Cardiac septum (tissue), 1 donor: ENCODE measurements at regions not wholly inside any gene's neighbourhood (a gene's known extent, or its start where the extent isn't known, plus 50 kb on each side); places are given as distances from the start of the nearest gene placed in this dataset.

ENCODE experiments used
- DNase-seq: peaks from one replicate; pipeline ENCODE4 v3.0.0-alpha.2; 2020; ENCODE audit warnings: low spot score
- intact Hi-C: fragments of 100-400 bp; cut with DNase I; formaldehyde crosslinking; loops from one replicate; pipeline ENCODE4 v1.14.0; 2022
- donor health status: DM: no; HTN: no; CAD: no.

DNA sequence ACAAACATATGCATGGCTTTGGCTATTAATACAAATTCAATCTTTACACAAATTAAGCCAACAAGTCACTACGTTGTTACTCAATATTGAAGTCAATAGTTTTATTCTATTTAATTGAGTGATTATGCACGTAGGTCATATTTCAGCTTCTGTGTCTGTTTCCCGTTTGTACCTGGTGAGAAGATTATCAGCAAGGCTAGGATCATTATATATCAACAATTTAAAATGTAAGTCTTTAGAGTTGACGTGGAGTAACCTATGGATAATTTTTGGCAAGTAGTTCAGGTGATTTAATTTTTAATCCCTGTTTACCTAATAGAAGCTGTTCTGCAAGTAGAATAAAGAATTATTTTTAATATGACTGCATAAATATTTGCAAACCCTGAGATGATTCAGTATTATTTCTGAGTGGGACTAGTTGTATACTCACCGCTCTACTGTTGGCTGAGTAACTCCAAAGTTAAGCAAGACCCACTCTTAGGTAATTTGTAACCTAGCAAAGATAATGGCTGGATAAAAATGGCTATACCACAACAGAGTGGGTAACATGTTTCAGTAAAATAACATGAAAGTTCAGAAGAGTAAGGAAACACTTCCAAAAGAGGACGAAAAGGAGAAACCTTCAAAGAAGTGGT, 161.0 kb downstream of the HGF start:
- intact Hi-C loops = no loop called here
- DNase-seq = no peak

DNA sequence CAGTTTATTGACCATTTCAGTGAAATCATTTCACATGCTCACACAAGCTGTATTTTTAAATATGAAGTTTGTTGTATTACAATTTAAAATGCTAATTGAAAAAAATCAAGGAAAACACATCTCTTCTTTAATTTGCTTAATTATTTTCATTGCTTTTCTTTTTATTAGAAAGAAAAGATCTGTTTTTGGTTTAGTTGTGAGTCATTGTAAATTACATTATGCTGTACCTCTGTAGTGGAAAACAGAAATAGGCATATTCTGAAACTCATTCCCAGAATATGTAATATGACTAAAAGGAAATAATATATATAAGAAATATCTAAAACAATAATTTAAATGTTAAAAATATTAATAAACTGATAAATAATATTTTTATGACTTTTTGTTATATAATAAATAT, 161.9 kb downstream of the HGF start:
- intact Hi-C loops = no loop called here
- no peak for DNase-seq

- intact Hi-C loops = no loop called here
- DNase-seq = no peak
Measured at GRCh38 chr7:81606078-81606863, 163.6 kb downstream of the HGF start.

DNA sequence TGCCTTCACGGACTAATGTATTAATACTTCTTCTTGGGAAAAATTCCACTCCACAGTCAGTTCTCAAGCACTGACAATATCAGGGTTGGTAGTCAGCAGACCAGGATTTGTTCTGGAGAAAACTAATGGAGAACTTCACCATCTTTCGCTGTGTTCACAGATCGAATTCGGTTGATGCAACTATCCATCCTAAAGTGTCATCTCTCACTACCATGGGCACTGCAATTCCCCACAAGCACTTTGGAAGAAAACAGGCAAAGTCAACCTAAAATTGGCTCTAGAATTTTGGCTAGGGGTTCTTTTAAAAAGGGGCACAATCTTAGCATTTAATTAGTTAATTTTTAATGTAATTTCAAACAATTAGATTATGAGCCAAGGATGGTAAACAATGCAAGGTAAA, 164.4 kb downstream of the HGF start:
- no peak for DNase-seq
- intact Hi-C loops = no loop called here

- intact Hi-C loops = no loop called here
- no peak for DNase-seq
Measured at GRCh38 chr7:81604808-81605174, 165.1 kb downstream of the HGF start.

DNA sequence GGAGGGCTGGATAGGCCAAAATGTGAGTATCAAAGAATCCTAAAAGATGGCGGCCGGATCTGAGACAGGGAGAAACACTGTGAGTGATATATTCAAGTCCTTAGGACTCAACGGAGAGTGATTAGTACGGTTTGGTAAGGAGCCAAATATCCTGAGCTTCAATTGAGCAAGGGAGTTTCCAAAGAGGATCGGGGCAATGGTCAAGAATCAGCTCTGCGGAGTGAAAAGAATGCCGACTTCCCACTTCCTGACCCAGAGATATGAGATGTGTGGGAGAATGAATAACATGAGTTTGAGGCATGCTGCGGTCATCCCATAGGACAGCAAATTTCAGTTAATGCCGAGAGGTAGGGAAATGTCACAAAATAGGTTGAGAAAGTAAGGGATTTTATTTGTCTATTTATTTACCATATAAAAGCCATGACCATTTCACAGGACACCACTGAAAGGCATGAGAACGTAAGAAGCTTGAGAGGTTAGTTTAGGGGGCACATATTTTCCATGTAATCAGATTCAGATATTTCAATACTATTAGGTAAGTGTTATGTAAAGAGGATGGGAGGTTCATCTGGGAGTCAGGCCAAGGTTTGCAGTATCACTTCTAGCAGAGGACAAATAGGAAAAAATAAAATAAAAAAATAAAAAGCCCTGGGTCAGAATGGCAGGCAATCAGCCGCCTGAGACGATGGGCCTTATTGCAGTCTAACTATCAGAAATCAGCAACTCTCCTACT, 165.6 kb downstream of the HGF start:
- DNase-seq = no peak

GRCh38 chr7:81600608-81601007, 169.2 kb downstream of the HGF start:
- intact Hi-C loops = no loop called here
- no peak for DNase-seq

More for the DNA sequence above, 165.6 kb downstream of the HGF start:
- intact Hi-C loops = no loop called here

DNA sequence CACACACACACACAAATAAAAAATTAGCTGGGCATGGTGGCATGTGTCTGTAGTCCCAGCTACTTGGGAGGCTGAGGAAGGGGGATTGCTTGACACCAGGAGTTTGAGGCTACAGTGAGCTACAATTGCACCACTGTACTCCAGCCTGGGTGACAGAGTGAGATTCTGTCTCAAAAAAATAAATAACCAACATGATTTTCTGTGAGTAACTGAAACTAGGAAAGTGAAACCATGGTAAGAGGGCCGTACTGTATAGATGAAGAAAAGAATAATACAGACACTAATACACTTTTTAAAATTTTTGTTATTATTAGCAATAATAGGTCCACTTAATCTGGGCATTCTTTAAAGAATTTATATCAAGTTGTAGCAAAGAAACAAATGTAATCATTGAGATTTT, 170.9 kb downstream of the HGF start:
- DNase-seq = no peak
- intact Hi-C loops = no loop called here

DNA sequence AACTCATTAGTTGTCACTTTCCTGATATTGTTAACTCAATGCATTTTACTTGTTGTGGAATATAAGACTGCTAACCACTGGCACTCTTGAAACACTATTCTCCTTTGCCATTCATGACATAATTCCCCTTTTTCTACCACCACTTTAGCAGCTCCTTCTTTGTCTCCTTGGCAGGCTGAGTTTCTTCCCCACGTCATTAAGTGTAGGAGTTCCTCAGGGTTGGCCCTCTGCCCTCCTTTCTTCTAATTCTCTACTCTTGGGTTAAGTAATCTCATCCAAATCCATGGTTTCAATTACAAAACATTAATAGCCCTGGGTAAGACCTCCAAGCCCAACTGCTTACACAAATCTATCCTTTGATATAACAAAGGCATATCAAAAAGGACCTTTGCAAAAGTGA, 175.1 kb downstream of the HGF start:
- intact Hi-C loops = no loop called here
- DNase-seq = no peak

DNA sequence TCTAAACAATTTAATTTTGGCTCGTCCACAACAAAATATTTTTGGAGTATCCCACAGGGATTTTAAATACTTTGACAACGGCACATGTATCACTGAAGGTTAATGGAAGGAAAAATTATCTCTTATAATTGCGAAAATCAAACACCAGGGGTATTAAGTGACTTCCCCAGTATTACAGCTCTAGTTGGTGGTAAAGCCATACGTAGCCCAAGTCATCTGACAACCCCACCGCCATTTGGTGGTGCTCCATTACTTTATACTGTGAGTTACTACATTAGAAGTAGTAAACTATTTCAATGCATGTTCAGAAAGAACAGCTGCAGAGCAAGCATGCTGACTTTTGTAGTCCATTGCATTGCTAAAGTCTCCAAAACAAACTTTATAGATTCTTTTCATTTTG, 179.7 kb downstream of the HGF start:
- no peak for DNase-seq
- intact Hi-C loops = no loop called here

DNA sequence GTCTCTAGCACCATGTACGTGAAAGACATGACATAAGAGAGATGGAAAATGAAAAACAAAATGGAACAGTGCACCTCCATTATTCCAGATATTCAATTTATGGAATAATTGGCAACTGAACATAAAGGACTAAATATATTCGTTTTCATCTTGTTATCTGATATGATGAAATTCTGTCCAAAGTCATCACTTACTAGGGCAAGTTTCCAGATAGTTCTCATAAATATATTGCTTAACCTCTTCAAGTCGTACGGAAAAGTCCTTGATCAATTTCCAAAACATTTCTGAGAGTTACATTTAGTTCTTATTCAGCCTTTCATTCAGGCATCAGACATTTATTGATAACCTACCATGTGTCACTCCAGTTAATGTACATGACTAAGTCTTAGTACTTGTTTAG, 185.2 kb downstream of the HGF start:
- DNase-seq = no peak
- intact Hi-C loops = no loop called here

DNA sequence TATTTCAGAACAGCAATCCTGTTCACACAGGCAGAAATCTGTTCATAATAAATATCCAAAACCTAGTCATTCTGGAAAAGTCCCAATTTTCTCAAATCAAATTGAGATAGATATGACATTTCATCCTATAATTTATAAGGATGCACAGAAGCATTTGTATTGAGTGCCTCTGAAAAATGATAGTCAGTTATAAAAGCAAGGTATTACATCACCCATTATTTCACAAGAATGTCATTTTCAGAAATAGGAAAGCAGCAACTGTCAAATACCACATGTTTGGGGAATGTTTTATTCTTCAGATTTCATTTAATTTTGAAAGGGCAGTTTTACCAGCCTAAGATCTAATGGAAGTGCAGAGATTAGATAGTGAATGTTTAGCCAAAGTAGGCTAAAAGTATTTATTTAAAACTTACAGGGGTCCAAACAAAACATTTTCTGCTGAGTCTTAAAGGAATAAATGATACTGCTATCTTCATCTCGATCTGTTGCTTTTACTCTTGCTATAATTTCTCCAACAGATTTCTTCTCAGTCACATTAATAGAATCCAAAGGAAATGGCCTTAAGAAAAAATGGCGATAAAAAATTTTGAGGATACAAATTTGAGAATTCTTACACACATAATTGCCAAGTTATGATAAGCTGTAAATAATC, 185.8 kb downstream of the HGF start:
- DNase-seq = no peak
- intact Hi-C loops = no loop called here

DNA sequence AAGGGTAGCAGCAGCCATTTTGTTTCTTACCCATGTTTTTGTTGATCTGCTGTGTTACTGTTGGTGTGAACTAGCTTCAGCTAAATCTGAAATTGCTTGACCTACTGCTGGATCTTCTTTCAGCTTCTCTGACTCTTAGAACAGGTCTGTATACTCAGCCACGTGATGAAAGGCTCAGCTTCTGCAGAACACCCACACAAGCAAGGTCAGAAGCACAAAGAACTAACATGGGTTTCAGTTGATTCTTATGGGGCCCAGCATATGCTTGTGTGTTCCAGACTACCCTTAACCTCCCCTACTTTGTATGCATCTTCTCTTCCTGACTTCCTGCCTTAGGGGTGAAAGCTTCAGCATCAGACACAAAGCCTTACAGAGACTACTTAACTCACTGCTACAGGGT, 186.8 kb downstream of the HGF start:
- no peak for DNase-seq
- intact Hi-C loops = no loop called here

DNA sequence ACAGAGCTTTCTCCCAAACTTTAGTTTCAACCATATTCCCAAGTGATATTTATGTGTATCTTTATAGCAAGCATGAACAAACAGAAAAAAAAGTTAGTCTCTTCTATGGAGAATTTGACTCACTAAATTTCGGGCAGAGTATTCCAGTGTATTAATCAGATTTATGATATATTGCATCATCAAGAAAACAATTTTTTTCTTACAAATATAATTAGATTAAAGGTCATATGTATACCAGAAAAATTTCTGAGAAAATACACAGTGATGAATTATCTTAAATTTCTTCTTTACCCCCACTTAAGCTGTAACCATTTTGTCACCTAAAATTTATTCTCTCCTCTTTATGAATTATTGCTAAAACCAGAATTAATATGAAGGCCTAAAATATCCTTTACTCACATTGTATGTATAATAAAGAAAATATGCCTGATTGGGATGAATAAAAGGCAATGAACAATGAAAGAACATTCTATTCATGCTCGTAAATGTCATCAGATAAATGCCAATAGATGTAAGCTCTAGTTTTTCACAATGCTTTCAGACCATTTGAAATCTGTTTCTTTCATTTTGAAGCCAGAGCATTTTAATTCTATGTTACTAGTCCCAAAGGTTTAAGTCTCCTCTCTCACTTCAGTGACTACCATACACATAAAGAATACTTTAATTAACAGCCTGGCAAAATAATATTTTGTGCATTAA, 192.1 kb downstream of the HGF start:
- intact Hi-C loops = no loop called here
- no peak for DNase-seq

DNA sequence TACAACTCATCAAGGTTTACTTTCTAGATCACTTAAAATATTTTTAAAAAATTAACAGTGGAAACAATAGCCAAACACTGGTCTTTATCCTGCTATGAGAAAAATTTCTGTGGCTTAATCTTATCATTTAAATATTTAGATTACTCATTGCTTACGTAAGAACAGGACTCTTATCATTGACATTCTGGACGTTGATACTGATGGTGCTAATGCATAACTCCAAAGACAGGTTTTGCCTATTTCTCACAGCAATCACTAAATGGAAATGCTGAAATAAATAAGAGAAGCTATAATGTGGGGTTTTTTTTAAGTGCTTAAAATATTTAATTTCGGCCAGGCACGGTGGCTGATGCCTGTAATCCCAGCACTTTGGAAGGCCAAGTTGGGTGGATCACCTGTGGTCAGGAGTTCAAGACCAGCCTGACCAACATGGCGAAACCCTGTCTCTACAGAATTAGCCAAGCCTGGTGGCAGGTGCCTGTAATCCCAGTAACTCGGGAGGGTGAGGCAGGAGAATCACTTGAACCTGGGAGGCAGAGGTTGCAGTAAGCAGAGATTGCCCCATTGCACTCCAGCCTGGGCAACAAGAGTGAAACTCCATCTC, 195.0 kb downstream of the HGF start:
- intact Hi-C loops = no loop called here
- no peak for DNase-seq

- DNase-seq = no peak
- intact Hi-C loops = no loop called here
Measured at GRCh38 chr7:81573932-81574331, 195.9 kb downstream of the HGF start.

DNA sequence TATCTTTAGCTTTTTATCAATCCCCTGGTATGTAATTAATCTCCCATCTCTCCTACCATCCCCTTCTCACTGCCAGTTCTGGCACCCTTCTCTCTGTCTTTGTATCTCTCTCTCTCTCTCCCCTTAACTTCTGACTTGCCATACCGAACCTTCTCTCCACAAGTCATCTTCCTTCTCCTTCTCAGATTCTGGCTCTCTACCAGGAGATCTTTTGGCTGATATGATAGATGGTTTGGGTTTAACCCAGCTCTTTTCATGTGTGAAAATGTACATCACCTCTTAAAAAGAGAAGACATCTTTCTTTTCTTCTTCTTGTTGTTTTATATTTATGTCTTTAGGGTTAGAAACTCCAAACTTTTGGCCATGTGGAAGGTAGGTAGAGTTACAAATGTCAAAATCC, 196.7 kb downstream of the HGF start:
- no peak for DNase-seq
- intact Hi-C loops = no loop called here

DNA sequence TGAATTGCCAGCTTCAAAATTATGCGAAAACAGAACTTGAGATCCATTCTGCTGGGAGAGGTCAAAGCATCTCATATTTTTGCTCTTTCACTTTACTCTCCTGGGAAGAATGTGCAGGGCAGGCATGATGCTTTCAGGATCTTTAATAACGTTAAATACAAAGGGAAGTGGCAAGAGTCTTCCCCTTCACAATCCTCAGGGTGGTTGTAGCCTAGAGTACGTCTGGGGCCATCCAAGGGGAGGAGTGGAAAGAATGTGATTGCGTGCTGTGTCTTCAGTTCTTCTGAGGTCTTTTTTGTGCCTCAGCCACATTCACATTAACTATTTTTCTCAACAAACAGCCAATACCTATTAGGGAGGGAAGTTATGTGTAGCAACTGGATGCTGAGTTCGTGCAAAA, 207.3 kb downstream of the HGF start:
- no peak for DNase-seq
- intact Hi-C loops = no loop called here

- intact Hi-C loops = no loop called here
- DNase-seq = no peak
Measured at GRCh38 chr7:81560708-81561107, 209.1 kb downstream of the HGF start.
